SK-N-SH (cell line): ENCODE measurements at regions not wholly inside any gene's neighbourhood (a gene's known extent, or its start where the extent isn't known, plus 50 kb on each side); places are given as distances from the start of the nearest gene placed in this dataset.

Source experiments
- CHD2 ChIP-seq: fragments of 150-350 bp; IDR thresholded peaks from 2 replicates; pipeline ENCODE4 v1.6.1; 2018; ENCODE audit warnings: low read length; ENCODE audit not compliant: partially characterized antibody
- CTCF ChIP-seq: fragments of 200-600 bp; sonication (generic); IDR thresholded peaks from 2 replicates; pipeline ENCODE4 v1.6.1; 2017; ENCODE audit warnings: antibody characterized with exemption, mild to moderate bottlenecking, moderate library complexity
- EP300 ChIP-seq, 2 experiments: IDR thresholded peaks; 2 replicates each; pipeline versions ENCODE4 v1.4.0 to v1.6.1; 2012; ENCODE audit warnings: borderline replicate concordance in 1 of 2, low read depth in 1 of 2, low read length in 1 of 2
- EZH2phosphoT487 ChIP-seq: fragments of 200-600 bp; sonication (generic); IDR thresholded peaks from 2 replicates; pipeline ENCODE4 v1.6.1; 2017; ENCODE audit warnings: low read depth, mixed run types, mild to moderate bottlenecking, antibody characterized with exemption, moderate library complexity, borderline replicate concordance
- JUND ChIP-seq: IDR thresholded peaks from 2 replicates; pipeline ENCODE4 v1.4.0; 2012
- MXI1 ChIP-seq: IDR thresholded peaks from 2 replicates; pipeline ENCODE4 v1.6.1; 2012; ENCODE audit warnings: mild to moderate bottlenecking, low read depth, low read length, improper control_type of control experiment
- NRF1 ChIP-seq: IDR thresholded peaks from 2 replicates; pipeline ENCODE4 v1.6.1; 2012; ENCODE audit warnings: low read depth, mild to moderate bottlenecking, low read length
- POLR2AphosphoS5 ChIP-seq: IDR thresholded peaks from 2 replicates; pipeline ENCODE4 v1.6.1; 2012; ENCODE audit warnings: low read depth, low read length
- REST ChIP-seq: IDR thresholded peaks from 2 replicates; pipeline ENCODE4 v1.6.1; 2012; ENCODE audit warnings: mild to moderate bottlenecking, low read depth, low read length, moderate library complexity
- RFX5 ChIP-seq: IDR thresholded peaks from 2 replicates; pipeline ENCODE4 v1.6.1; 2012; ENCODE audit warnings: mild to moderate bottlenecking, improper control_type of control experiment, low read length
- SIN3A ChIP-seq: IDR thresholded peaks from 2 replicates; pipeline ENCODE4 v1.6.1; 2012; ENCODE audit warnings: low read depth, mild to moderate bottlenecking, low read length, moderate library complexity, borderline replicate concordance

- TF ChIP-seq EP300 (IDR thresholded peaks at IDR 0.05; ENCODE audit: borderline replicate concordance in 1 of 2, low read depth in 1 of 2, low read length in 1 of 2) (no peak), EZH2phosphoT487 (no peak), RFX5 (no peak), REST (no peak), SIN3A (no peak), CTCF (no peak), CHD2 (no peak), MXI1 (no peak), JUND (no peak), NRF1 (no peak), POLR2AphosphoS5 (no peak)
Observed at GRCh38 chr13:89520468-89520867, 1827.0 kb upstream of the MIR17HG start.
